ENCODE measurements at regions not wholly inside any gene's neighbourhood (a gene's known extent, or its start where the extent isn't known, plus 50 kb on each side); places are given as distances from the start of the nearest gene placed in this dataset.

- no peak for TF ChIP-seq CTCF (IDR thresholded peaks at IDR 0.05; ENCODE audit: insufficient read depth, low read length, poor library complexity, severe bottlenecking)
- TF ChIP-seq EZH2phosphoT487 (conservative IDR thresholded peaks at IDR 0.05; ENCODE audit: low read length), result no peak
- no peak overlapping the region for H3K9ac ChIP-seq (ENCODE audit: low read length)
- no peak overlapping the region for H2AFZ ChIP-seq (ENCODE audit: low read depth, low read length, severe bottlenecking)
- no peak overlapping the region for H3K27ac ChIP-seq (ENCODE audit: low read depth, low read length)
- H3K9me2 ChIP-seq (replicated peaks; ENCODE audit: insufficient read depth, low read length), result no peaks in the 10 kb centered on the region
- H3K79me2 ChIP-seq (ENCODE audit: insufficient read depth, low read length), result no peaks in the 10 kb centered on the region
- H3K36me3 ChIP-seq (ENCODE audit: low read length), result no peaks in the 10 kb centered on the region
- H3F3A ChIP-seq (ENCODE audit: insufficient read depth), result no peaks in the 10 kb centered on the region
- H3K4me3 ChIP-seq (ENCODE audit: insufficient read depth, low read length, poor library complexity, severe bottlenecking), result no peak overlapping the region
- no peak overlapping the region for H3K4me2 ChIP-seq (ENCODE audit: low read depth, low read length, poor library complexity, severe bottlenecking)
- H4K20me1 ChIP-seq (ENCODE audit: low read depth, low read length), result no peaks in the 10 kb centered on the region
- no peaks in the 10 kb centered on the region for H3K27me3 ChIP-seq (ENCODE audit: low read length)
- H3K9me3 ChIP-seq (ENCODE audit: insufficient read depth, low read length), result no peaks in the 10 kb centered on the region
Observed at GRCh38 chr6:69449887-69450286, 346.9 kb downstream of the LMBRD1 start.

All from SU-DHL-6 (cell line).